ENCODE measurements at regions not wholly inside any gene's neighbourhood (a gene's known extent, or its start where the extent isn't known, plus 50 kb on each side); places are given as distances from the start of the nearest gene placed in this dataset.

- Mint-ChIP-seq H3K27ac (0 out of 2 replicates have a peak overlapping the region, but pooled peaks have one; percentile 54), H3K4me3 (no peak overlapping the region), H3K9me3 (no peaks in the 10 kb centered on the region), H3K27me3 (ENCODE audit: low read depth) (no peaks in the 10 kb centered on the region; the same call in 1 of the 2 replicates), H3K4me1 (peaks cover 20% of the 10 kb centered on the region), H3K36me3 (no peaks in the 10 kb centered on the region)
- ChIA-PET CTCF (interaction anchor here (0.9 kb wide), 1 partner anchor 10 kb away, joined by 3 read pairs; no protein-coding TSS in a partner anchor), POLR2A (no interaction called here)
- DNase-seq (ENCODE audit: low spot score): no peak
- ATAC-seq: peak; percentile 53; the same call in 1 of the 2 replicates
- TF ChIP-seq, protein P1, sequence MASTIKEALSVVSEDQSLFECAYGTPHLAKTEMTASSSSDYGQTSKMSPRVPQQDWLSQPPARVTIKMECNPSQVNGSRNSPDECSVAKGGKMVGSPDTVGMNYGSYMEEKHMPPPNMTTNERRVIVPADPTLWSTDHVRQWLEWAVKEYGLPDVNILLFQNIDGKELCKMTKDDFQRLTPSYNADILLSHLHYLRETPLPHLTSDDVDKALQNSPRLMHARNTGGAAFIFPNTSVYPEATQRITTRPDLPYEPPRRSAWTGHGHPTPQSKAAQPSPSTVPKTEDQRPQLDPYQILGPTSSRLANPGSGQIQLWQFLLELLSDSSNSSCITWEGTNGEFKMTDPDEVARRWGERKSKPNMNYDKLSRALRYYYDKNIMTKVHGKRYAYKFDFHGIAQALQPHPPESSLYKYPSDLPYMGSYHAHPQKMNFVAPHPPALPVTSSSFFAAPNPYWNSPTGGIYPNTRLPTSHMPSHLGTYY (CRISPR knock-in tag; IDR thresholded peaks at IDR 0.05): no peak
- TF ChIP-seq, protein P2, sequence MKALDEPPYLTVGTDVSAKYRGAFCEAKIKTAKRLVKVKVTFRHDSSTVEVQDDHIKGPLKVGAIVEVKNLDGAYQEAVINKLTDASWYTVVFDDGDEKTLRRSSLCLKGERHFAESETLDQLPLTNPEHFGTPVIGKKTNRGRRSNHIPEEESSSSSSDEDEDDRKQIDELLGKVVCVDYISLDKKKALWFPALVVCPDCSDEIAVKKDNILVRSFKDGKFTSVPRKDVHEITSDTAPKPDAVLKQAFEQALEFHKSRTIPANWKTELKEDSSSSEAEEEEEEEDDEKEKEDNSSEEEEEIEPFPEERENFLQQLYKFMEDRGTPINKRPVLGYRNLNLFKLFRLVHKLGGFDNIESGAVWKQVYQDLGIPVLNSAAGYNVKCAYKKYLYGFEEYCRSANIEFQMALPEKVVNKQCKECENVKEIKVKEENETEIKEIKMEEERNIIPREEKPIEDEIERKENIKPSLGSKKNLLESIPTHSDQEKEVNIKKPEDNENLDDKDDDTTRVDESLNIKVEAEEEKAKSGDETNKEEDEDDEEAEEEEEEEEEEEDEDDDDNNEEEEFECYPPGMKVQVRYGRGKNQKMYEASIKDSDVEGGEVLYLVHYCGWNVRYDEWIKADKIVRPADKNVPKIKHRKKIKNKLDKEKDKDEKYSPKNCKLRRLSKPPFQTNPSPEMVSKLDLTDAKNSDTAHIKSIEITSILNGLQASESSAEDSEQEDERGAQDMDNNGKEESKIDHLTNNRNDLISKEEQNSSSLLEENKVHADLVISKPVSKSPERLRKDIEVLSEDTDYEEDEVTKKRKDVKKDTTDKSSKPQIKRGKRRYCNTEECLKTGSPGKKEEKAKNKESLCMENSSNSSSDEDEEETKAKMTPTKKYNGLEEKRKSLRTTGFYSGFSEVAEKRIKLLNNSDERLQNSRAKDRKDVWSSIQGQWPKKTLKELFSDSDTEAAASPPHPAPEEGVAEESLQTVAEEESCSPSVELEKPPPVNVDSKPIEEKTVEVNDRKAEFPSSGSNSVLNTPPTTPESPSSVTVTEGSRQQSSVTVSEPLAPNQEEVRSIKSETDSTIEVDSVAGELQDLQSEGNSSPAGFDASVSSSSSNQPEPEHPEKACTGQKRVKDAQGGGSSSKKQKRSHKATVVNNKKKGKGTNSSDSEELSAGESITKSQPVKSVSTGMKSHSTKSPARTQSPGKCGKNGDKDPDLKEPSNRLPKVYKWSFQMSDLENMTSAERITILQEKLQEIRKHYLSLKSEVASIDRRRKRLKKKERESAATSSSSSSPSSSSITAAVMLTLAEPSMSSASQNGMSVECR (CRISPR knock-in tag; IDR thresholded peaks at IDR 0.05; ENCODE audit: borderline replicate concordance): no peak
- no peak for TF ChIP-seq NR2C2 (CRISPR knock-in tag; IDR thresholded peaks at IDR 0.05)
- no peak for TF ChIP-seq PRDM15 (CRISPR knock-in tag; IDR thresholded peaks at IDR 0.05)
- TF ChIP-seq NR3C1 (CRISPR knock-in tag; conservative IDR thresholded peaks at IDR 0.05; ENCODE audit: low read depth): no peak
- TF ChIP-seq FOXJ3 (CRISPR knock-in tag; IDR thresholded peaks at IDR 0.05; ENCODE audit: borderline replicate concordance): no peak
- TF ChIP-seq IRF2 (CRISPR knock-in tag; IDR thresholded peaks at IDR 0.05; ENCODE audit: borderline replicate concordance, low read depth): no peak
- TF ChIP-seq CREB1 (CRISPR knock-in tag; IDR thresholded peaks at IDR 0.05): no peak
- TF ChIP-seq ZNF317 (CRISPR knock-in tag; IDR thresholded peaks at IDR 0.05; ENCODE audit: borderline replicate concordance, low read depth): no peak
- TF ChIP-seq NFYB (CRISPR knock-in tag; conservative IDR thresholded peaks at IDR 0.05; ENCODE audit: low read depth): no peak
- TF ChIP-seq CBFB (CRISPR knock-in tag; IDR thresholded peaks at IDR 0.05; ENCODE audit: low read depth): no peak
- TF ChIP-seq PREB (CRISPR knock-in tag; IDR thresholded peaks at IDR 0.05; ENCODE audit: borderline replicate concordance): no peak
- no peak for TF ChIP-seq TCF7 (CRISPR knock-in tag; IDR thresholded peaks at IDR 0.05; ENCODE audit: low read depth)
- no peak for TF ChIP-seq EMX1 (CRISPR knock-in tag; IDR thresholded peaks at IDR 0.05)
- no peak for TF ChIP-seq GTF2I (CRISPR knock-in tag; conservative IDR thresholded peaks at IDR 0.05)
- TF ChIP-seq TEAD1 (CRISPR knock-in tag; IDR thresholded peaks at IDR 0.05): no peak
- no peak for TF ChIP-seq MAX (CRISPR knock-in tag; IDR thresholded peaks at IDR 0.05)
Observed at GRCh38 chr20:10763112-10763511, 89.3 kb upstream of the JAG1 start.
